ENCODE measurements at regions not wholly inside any gene's neighbourhood (a gene's known extent, or its start where the extent isn't known, plus 50 kb on each side); places are given as distances from the start of the nearest gene placed in this dataset.
"Not testable (repeated sequence)": the region's sequence is repeated elsewhere in the genome, so short reads cannot be mapped to it uniquely, and the experiment has no call there.

GRCh38 chr5:130323804-130324454, 419.7 kb downstream of the CHSY3 start:
- Mint-ChIP-seq H3K4me3 (no peak overlapping the region), H3K27me3 (ENCODE audit: low read depth) (no peaks in the 10 kb centered on the region), H3K4me1 (no peaks in the 10 kb centered on the region), H3K9me3 (peaks cover 14% of the 10 kb centered on the region), H3K36me3 (no peaks in the 10 kb centered on the region), H3K27ac (no peak overlapping the region)
- no peak for TF ChIP-seq CTCF (IDR thresholded peaks at IDR 0.05; ENCODE audit: unreplicated experiment)
- no peak for DNase-seq (ENCODE audit: low spot score in 2 of 2, unreplicated experiment in 2 of 2)

GRCh38 chr5:130321931-130322330, 417.7 kb downstream of the CHSY3 start:
- no peak for TF ChIP-seq CTCF (IDR thresholded peaks at IDR 0.05; ENCODE audit: unreplicated experiment)
- no peak for DNase-seq (ENCODE audit: low spot score in 2 of 2, unreplicated experiment in 2 of 2)
- no peak overlapping the region for H3K27ac Mint-ChIP-seq
- no peak overlapping the region for H3K4me3 Mint-ChIP-seq
- H3K27me3 Mint-ChIP-seq (ENCODE audit: low read depth), result no peaks in the 10 kb centered on the region
- no peaks in the 10 kb centered on the region for H3K4me1 Mint-ChIP-seq
- H3K36me3 Mint-ChIP-seq, result no peaks in the 10 kb centered on the region
- H3K9me3 Mint-ChIP-seq, result peaks cover 14% of the 10 kb centered on the region

- no peak for DNase-seq (ENCODE audit: low spot score in 2 of 2, unreplicated experiment in 2 of 2)
- Mint-ChIP-seq H3K36me3 (no peaks in the 10 kb centered on the region), H3K4me3 (no peak overlapping the region), H3K27ac (no peak overlapping the region), H3K9me3 (peaks cover 27% of the 10 kb centered on the region), H3K4me1 (no peaks in the 10 kb centered on the region), H3K27me3 (ENCODE audit: low read depth) (no peaks in the 10 kb centered on the region)
- TF ChIP-seq CTCF (IDR thresholded peaks at IDR 0.05; ENCODE audit: unreplicated experiment), result no peak
These were observed 412.9 kb downstream of the CHSY3 start for GRCh38 chr5:130316971-130317680.

- Mint-ChIP-seq H3K4me3 (no peak overlapping the region), H3K4me1 (no peaks in the 10 kb centered on the region), H3K36me3 (no peaks in the 10 kb centered on the region), H3K9me3 (no peaks in the 10 kb centered on the region), H3K27ac (no peak overlapping the region), H3K27me3 (ENCODE audit: low read depth) (no peaks in the 10 kb centered on the region)
- DNase-seq (ENCODE audit: low spot score in 2 of 2, unreplicated experiment in 2 of 2), result no peak
- no peak for TF ChIP-seq CTCF (IDR thresholded peaks at IDR 0.05; ENCODE audit: unreplicated experiment)
These were observed 391.0 kb downstream of the CHSY3 start for GRCh38 chr5:130295235-130295634.

GRCh38 chr5:130294798-130295197, 390.5 kb downstream of the CHSY3 start:
- not testable (repeated sequence) for DNase-seq (ENCODE audit: low spot score in 2 of 2, unreplicated experiment in 2 of 2); H3K4me1 Mint-ChIP-seq; H3K27ac Mint-ChIP-seq; H3K36me3 Mint-ChIP-seq; H3K9me3 Mint-ChIP-seq; H3K27me3 Mint-ChIP-seq (ENCODE audit: low read depth); H3K4me3 Mint-ChIP-seq

- Mint-ChIP-seq H3K36me3 (no peaks in the 10 kb centered on the region), H3K4me1 (peaks cover 10% of the 10 kb centered on the region), H3K27ac (no peak overlapping the region), H3K9me3 (no peaks in the 10 kb centered on the region), H3K4me3 (no peak overlapping the region), H3K27me3 (ENCODE audit: low read depth) (no peaks in the 10 kb centered on the region)
- TF ChIP-seq CTCF (IDR thresholded peaks at IDR 0.05; ENCODE audit: unreplicated experiment), result no peak
- DNase-seq (ENCODE audit: low spot score in 2 of 2, unreplicated experiment in 2 of 2), result no peak
These were observed 386.0 kb downstream of the CHSY3 start for GRCh38 chr5:130290219-130290618.
